IPS-NIHi7 (cell line): ENCODE measurements at regions not wholly inside any gene's neighbourhood (a gene's known extent, or its start where the extent isn't known, plus 50 kb on each side); places are given as distances from the start of the nearest gene placed in this dataset.
"Not testable (repeated sequence)": the region's sequence is repeated elsewhere in the genome, so short reads cannot be mapped to it uniquely, and the experiment has no call there.

Experiments used
- DNase-seq: peaks from one replicate; pipeline ENCODE4 v3.0.0; 2012; ENCODE audit warnings: mixed read lengths; ENCODE audit errors: extremely low spot score

DNA sequence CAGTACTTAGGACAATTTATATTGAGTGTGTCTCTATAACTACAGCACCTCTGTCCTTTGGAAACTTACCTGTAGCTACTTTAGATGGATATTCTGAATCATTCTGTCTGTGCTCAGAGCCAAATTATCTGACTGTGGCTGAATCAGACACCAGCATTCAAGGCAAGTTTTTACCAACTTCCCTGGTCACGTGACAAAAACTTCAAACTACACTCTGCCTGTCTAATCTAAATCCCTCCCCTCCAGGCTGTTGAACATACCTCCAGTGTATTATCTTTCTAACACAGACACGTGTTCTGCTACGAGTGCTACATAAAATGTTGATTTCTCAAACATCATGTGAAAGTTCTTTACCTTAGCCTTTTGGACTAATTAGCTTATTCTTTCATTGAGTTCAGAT, 641.2 kb upstream of the CPEB2 start:
- no peak for DNase-seq

- no peak for DNase-seq
Measured at GRCh38 chr4:14362385-14362784, 639.9 kb upstream of the CPEB2 start.

GRCh38 chr4:14364953-14365536, 637.2 kb upstream of the CPEB2 start:
- DNase-seq: no peak

- no peak for DNase-seq
Measured at GRCh38 chr4:14368391-14368790, 633.9 kb upstream of the CPEB2 start.

GRCh38 chr4:14371131-14371530, 631.1 kb upstream of the CPEB2 start:
- DNase-seq: no peak

DNA sequence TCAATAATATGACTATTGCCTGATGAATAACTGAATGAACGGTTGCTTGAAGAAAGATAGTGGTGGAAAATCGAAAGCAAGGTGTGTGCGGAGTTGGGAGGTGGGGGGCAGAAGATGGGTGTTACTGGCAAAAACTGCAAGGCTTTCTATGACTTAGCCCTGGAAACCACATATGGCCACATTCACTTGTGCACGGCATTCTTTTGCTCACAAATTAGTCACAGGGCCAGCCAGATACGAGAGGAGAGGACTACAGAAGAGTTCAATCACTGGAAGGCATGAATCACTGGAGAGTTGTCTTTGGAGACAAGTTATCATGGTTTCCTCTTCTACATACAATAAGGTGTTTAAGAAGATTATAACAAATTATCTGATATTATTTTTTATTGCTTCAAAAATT, 626.5 kb upstream of the CPEB2 start:
- no peak for DNase-seq

- no peak for DNase-seq
Measured at GRCh38 chr4:14379183-14379582, 623.1 kb upstream of the CPEB2 start.

DNA sequence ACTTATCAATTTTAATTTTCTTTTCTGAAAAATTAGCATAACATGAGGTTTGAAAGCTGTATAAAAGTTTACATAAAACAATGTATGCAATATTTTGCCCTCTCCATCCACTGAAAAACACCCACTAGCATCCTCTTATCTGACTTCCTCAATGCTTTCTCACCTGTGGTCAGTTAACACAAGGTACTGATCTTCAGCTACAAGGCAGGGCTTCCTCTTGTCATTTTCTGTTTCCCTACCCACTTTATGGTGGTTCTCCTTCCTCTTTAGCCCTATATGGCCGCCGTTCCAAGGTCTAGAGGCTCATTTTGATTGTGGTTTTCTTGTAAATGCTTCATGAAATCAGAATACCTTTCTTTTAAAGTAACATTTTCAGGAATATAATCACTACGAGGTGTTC, 618.6 kb upstream of the CPEB2 start:
- DNase-seq: no peak

DNA sequence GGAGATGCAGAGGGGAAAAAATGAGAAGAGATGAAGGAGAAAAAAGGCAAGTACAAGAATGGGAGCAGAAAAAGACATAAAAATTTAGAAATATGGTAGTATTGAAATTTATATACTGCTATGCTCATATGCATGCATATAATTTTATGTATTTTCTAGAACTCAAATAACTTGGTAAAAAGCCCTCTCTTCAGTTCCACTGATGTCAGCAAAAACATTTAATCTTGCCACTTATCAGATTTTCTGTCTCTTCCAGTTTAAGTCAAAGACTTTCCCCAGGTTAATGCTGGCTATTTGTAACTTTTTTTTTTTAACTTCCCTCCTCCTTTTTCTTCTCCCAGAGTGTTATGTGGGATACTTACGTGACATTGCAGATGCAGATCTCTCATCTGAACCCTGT, 617.5 kb upstream of the CPEB2 start:
- DNase-seq: no peak

DNA sequence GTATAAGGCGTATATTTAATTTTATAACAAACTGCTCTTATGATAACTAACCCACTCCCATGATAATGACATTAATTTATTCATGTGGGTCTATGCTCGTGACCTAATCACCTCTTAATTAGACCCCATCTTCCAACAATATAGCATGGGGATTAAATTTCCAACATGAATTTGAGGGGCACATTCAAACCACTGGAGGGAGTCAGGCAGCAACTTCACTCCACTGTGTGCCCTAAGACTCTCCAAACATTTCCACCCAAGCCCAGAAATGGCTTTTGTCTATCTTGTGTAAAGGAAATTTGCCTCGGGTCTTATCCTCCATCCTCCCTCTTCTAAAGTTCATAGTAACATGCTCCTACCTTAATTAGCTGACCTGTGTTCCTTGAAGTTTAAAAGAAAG, 616.1 kb upstream of the CPEB2 start:
- DNase-seq: no peak

- no peak for DNase-seq
Measured at GRCh38 chr4:14387647-14388046, 614.6 kb upstream of the CPEB2 start.

GRCh38 chr4:14392378-14392777, 609.9 kb upstream of the CPEB2 start:
- DNase-seq: no peak

DNA sequence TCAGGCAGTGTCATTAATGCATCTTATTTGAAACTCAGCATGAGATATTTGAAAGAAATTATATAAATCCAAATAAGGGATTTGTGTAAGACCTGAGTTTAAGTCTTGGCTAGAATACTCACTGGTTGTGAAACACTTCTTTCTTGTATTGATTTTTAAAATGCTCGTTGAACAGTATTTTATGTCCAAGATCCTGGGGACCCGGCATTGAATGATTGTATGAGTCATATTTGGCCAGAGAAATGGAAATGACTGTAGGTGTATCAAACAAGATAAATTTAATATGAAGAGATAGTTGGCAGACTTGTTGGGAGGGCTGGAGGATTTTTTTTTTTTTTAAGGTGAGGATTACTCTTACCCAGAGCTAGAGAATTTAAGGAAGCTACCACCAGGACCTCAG, 606.1 kb upstream of the CPEB2 start:
- DNase-seq: no peak

- DNase-seq: no peak
Measured at GRCh38 chr4:14399848-14400247, 602.4 kb upstream of the CPEB2 start.

- DNase-seq: no peak
Measured at GRCh38 chr4:14400307-14400706, 602.0 kb upstream of the CPEB2 start.

GRCh38 chr4:14403132-14403531, 599.1 kb upstream of the CPEB2 start:
- DNase-seq: no peak

DNA sequence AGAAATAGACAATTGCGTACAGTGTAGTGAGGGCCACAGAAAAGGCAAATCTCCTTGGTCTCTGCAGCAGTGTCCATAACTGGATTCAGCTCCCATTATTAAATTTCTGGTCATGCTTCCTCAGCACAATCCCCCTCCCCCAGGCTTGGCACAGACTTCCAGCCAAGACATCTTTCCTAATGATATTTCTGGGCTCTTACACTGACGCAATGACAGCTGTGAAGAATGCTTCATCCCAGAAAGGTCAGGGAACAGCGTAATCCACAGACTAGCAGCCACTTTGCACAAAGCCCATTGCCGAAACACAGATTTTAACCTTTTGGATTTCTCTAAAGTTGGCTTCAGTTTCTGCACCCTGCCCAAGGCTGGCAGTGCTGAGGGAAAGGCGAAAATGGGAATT, 597.6 kb upstream of the CPEB2 start:
- DNase-seq: no peak

DNA sequence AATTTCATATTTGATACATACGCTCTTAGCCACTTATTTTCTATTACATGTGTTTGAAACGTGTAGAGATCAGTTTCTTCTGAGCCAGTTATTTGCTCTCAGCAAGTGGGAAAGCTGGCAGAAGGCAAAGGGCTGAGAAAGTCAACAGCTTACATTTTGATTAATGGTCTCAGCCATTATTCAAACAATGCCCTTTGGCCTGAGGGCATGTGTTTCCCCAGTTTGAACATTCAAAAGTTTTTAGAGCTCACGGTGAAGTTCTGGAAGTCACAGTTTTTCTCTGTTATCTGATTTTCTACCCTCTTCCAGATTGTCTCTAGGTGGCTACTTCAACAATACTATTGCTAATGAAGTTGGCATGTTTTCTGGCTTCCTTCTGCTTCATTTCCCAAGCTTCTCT, 591.8 kb upstream of the CPEB2 start:
- no peak for DNase-seq

- DNase-seq: peak; percentile 36
Measured at GRCh38 chr4:14415146-14415545, 587.1 kb upstream of the CPEB2 start.

GRCh38 chr4:14419516-14419915, 582.8 kb upstream of the CPEB2 start:
- no peak for DNase-seq

GRCh38 chr4:14426297-14426696, 576.0 kb upstream of the CPEB2 start:
- not testable (repeated sequence) for DNase-seq

- DNase-seq: no peak
Measured at GRCh38 chr4:14428125-14428524, 574.2 kb upstream of the CPEB2 start.

GRCh38 chr4:14431155-14432134, 570.8 kb upstream of the CPEB2 start:
- no peak for DNase-seq
